Thoracic aorta (tissue), 2 donors: ENCODE measurements at regions not wholly inside any gene's neighbourhood (a gene's known extent, or its start where the extent isn't known, plus 50 kb on each side); places are given as distances from the start of the nearest gene placed in this dataset.
"Not testable (repeated sequence)": the region's sequence is repeated elsewhere in the genome, so short reads cannot be mapped to it uniquely, and the experiment has no call there.

Experiments
- ATAC-seq: fragments of 150-250 bp; one replicate; pipeline ENCODE4 v1.8.0; 2017; ENCODE audit warnings: low read depth; ENCODE audit not compliant: insufficient number of reproducible peaks, low FRiP score
- DNase-seq: peaks from one replicate; pipeline ENCODE4 v3.0.0-alpha.2; 2020; ENCODE audit warnings: low spot score
- H3K27ac ChIP-seq, 2 donors: fragments of 200-600 bp; sonication (generic); 1 replicate in 1 of 2; 2 replicates in 1 of 2; pipeline ENCODE4 v1.5.1; 2016; ENCODE audit warnings: mild to moderate bottlenecking in 2 of 2, moderate library complexity in 2 of 2
- H3K27me3 ChIP-seq: fragments of 200-600 bp; sonication (generic); replicated peaks from 2 replicates; pipeline ENCODE4 v1.6.0; 2016; ENCODE audit warnings: mild to moderate bottlenecking; ENCODE audit not compliant: insufficient read depth
- H3K36me3 ChIP-seq: fragments of 200-600 bp; sonication (generic); one replicate; pipeline ENCODE4 v1.5.1; 2016
- H3K4me1 ChIP-seq, 2 donors: fragments of 200-600 bp; sonication (generic); 1 replicate in 1 of 2; 2 replicates in 1 of 2; pipeline versions ENCODE4 v1.5.1 to v1.6.0; 2016; ENCODE audit warnings: low read depth in 2 of 2, mild to moderate bottlenecking in 1 of 2; ENCODE audit not compliant: control insufficient read depth in 1 of 2
- H3K4me3 ChIP-seq: fragments of 200-600 bp; sonication (generic); 2 replicates; pipeline ENCODE4 v1.5.1; 2016; ENCODE audit warnings: mild to moderate bottlenecking
- H3K9me3 ChIP-seq: fragments of 200-600 bp; sonication (generic); 2 replicates; pipeline ENCODE4 v1.5.1; 2016
- CTCF ChIP-seq: fragments of 200-600 bp; sonication (generic); IDR thresholded peaks from one replicate; pipeline ENCODE4 v1.5.1; 2019; ENCODE audit warnings: antibody characterized with exemption

- Histone ChIP-seq H3K27ac (no peak overlapping the region), H3K36me3 (no peaks in the 10 kb centered on the region), H3K27me3 (no peaks in the 10 kb centered on the region), H3K9me3 (no peaks in the 10 kb centered on the region), H3K4me3 (no peak overlapping the region), H3K4me1 (no peaks in the 10 kb centered on the region)
- no peak for DNase-seq
- no peak for TF ChIP-seq CTCF
- ATAC-seq: no peak
Measured at GRCh38 chr9:78905986-78906755, 609.2 kb downstream of the PSAT1 start.

- no peaks in the 10 kb centered on the region for H3K9me3 ChIP-seq
- ATAC-seq (no peak), DNase-seq (no peak)
- H3K4me3 ChIP-seq: no peak overlapping the region
- TF ChIP-seq CTCF: no peak
- H3K27me3 ChIP-seq: no peaks in the 10 kb centered on the region
- H3K27ac ChIP-seq: no peak overlapping the region
- no peaks in the 10 kb centered on the region for H3K4me1 ChIP-seq
- no peaks in the 10 kb centered on the region for H3K36me3 ChIP-seq
Measured at GRCh38 chr9:78909566-78909965, 612.6 kb downstream of the PSAT1 start.

GRCh38 chr9:78916884-78917283 lies 620.0 kb downstream of the PSAT1 start:
- H3K4me3 ChIP-seq, ATAC-seq, H3K36me3 ChIP-seq, H3K4me1 ChIP-seq, DNase-seq, H3K9me3 ChIP-seq, H3K27me3 ChIP-seq, H3K27ac ChIP-seq: not testable (repeated sequence)

- no peak overlapping the region for H3K27ac ChIP-seq
- no peaks in the 10 kb centered on the region for H3K4me1 ChIP-seq
- H3K36me3 ChIP-seq: no peaks in the 10 kb centered on the region
- no peaks in the 10 kb centered on the region for H3K9me3 ChIP-seq
- ATAC-seq: no peak
- no peak overlapping the region for H3K4me3 ChIP-seq
- no peak for TF ChIP-seq CTCF
- no peak for DNase-seq
- no peaks in the 10 kb centered on the region for H3K27me3 ChIP-seq
Measured at GRCh38 chr9:78918976-78919375, 622.1 kb downstream of the PSAT1 start.

GRCh38 chr9:78919701-78920100 lies 622.8 kb downstream of the PSAT1 start:
- TF ChIP-seq CTCF: no peak
- H3K27ac ChIP-seq: no peak overlapping the region
- ATAC-seq: no peak

GRCh38 chr9:78921341-78921740 lies 624.4 kb downstream of the PSAT1 start:
- no peak overlapping the region for H3K4me3 ChIP-seq
- ATAC-seq (no peak), DNase-seq (no peak)
- H3K36me3 ChIP-seq: no peaks in the 10 kb centered on the region
- H3K27me3 ChIP-seq: no peaks in the 10 kb centered on the region
- no peaks in the 10 kb centered on the region for H3K4me1 ChIP-seq
- H3K9me3 ChIP-seq: no peaks in the 10 kb centered on the region
- H3K27ac ChIP-seq: no peak overlapping the region
- TF ChIP-seq CTCF: no peak

More at GRCh38 chr9:78919701-78920100, 622.8 kb downstream of the PSAT1 start:
- H3K9me3 ChIP-seq: no peaks in the 10 kb centered on the region
- no peaks in the 10 kb centered on the region for H3K27me3 ChIP-seq
- H3K36me3 ChIP-seq: no peaks in the 10 kb centered on the region
- no peak for DNase-seq
- H3K4me3 ChIP-seq: no peak overlapping the region
- no peaks in the 10 kb centered on the region for H3K4me1 ChIP-seq
